HepG2 (cell line): ENCODE measurements at regions not wholly inside any gene's neighbourhood (a gene's known extent, or its start where the extent isn't known, plus 50 kb on each side); places are given as distances from the start of the nearest gene placed in this dataset.

ENCODE experiments used
- ATAC-seq: fragments of 200-7000 bp; cut with Tn5 transposase; 3 replicates; pipeline ENCODE4 v1.9.1; 2020; ENCODE audit warnings: mild to moderate bottlenecking, moderate library complexity
- BruUV-seq: library from RNA; stranded (reverse); fragments of 400-500 nt; replicated peaks from 2 replicates; lab custom pipeline; 2021; lab: Mats Ljungman, UMichigan
- CTCF ChIA-PET: fragments of 300-600 bp; formaldehyde crosslinking; extraction: SDS; loops from one replicate; lab custom pipeline; 2021; ENCODE audit warnings: low total read pairs, inconsistent platforms, low intra/inter-chr PET ratio; lab: Yijun Ruan, JAX
- POLR2A ChIA-PET: fragments of 350-600 bp; sonication (Branson Sonifier 250); formaldehyde crosslinking; loops from one replicate; lab custom pipeline; 2020; ENCODE audit warnings: antibody characterized with exemption, inconsistent platforms; lab: Yijun Ruan, JAX
- DNase-seq: peaks from one replicate; pipeline ENCODE4 v3.0.0-alpha.2; 2015; ENCODE audit warnings: low spot score
- FAIRE-seq: peaks from 3 replicates; lab custom pipeline; 2011; peaks lifted over from hg19 to GRCh38; lab: Jason Lieb, UNC
- H2AFZ ChIP-seq: one replicate; pipeline ENCODE4 v1.6.1; 2011; ENCODE audit warnings: low read length, inconsistent platforms
- H3K27ac ChIP-seq: fragments of 300-600 bp; 3 replicates; pipeline ENCODE4 v1.8.0; 2011; ENCODE audit warnings: mixed run types, mild to moderate bottlenecking, mixed read lengths, low read length, inconsistent platforms; ENCODE audit not compliant: insufficient read depth; ENCODE audit errors: extremely low read length
- H3K27me3 ChIP-seq, 2 experiments: fragments of 200-600 bp in 1 of 2; 2 replicates in 1 of 2; 3 replicates in 1 of 2; pipeline versions ENCODE4 v1.6.0 to v1.8.0; 2011; ENCODE audit warnings: low read length in 2 of 2, mild to moderate bottlenecking in 2 of 2, moderate library complexity in 2 of 2, inconsistent platforms in 1 of 2; ENCODE audit not compliant: insufficient read depth in 2 of 2, control insufficient read depth in 1 of 2
- H3K36me3 ChIP-seq, 2 experiments: fragments of 200-600 bp in 1 of 2; replicated peaks in 1 of 2; 2 replicates in 1 of 2; 3 replicates in 1 of 2; pipeline versions ENCODE4 v1.5.1 to v1.8.0; 2011; ENCODE audit warnings: low read length in 2 of 2, inconsistent platforms in 1 of 2; ENCODE audit not compliant: insufficient read depth in 2 of 2, control insufficient read depth in 1 of 2
- H3K4me1 ChIP-seq: 2 replicates; pipeline ENCODE4 v1.5.1; 2012; ENCODE audit warnings: low read length, inconsistent platforms; ENCODE audit not compliant: insufficient read depth
- H3K4me2 ChIP-seq: 2 replicates; pipeline ENCODE4 v1.6.0; 2011; ENCODE audit warnings: low read depth, low read length, inconsistent platforms
- H3K4me3 ChIP-seq, 3 experiments: fragments of 200-600 bp in 1 of 3; sonication (generic), shearing (Covaris generic) in 1 of 3; replicated peaks in 1 of 3; 2 replicates each; pipeline ENCODE4 v1.5.1; 2011 to 2016; ENCODE audit warnings: low read length in 3 of 3, inconsistent platforms in 2 of 3, low read depth in 2 of 3, mild to moderate bottlenecking in 2 of 3, control low read depth in 1 of 3, mixed read lengths in 1 of 3; ENCODE audit not compliant: insufficient read depth in 1 of 3
- H3K79me2 ChIP-seq: one replicate; pipeline ENCODE4 v1.6.1; 2011; ENCODE audit warnings: low read length, inconsistent platforms; ENCODE audit not compliant: insufficient read depth
- H3K9ac ChIP-seq: 2 replicates; pipeline ENCODE4 v1.6.0; 2011; ENCODE audit warnings: mild to moderate bottlenecking, low read depth, low read length, inconsistent platforms; ENCODE audit not compliant: insufficient read depth
- H3K9me3 ChIP-seq: 2 replicates; pipeline ENCODE4 v1.5.1; 2012; ENCODE audit warnings: mild to moderate bottlenecking, low read length
- H4K20me1 ChIP-seq: 2 replicates; pipeline ENCODE4 v1.6.0; 2011; ENCODE audit warnings: inconsistent platforms, mild to moderate bottlenecking, low read length, moderate library complexity; ENCODE audit not compliant: insufficient read depth
- CCDC6 ChIP-seq: sonication (generic); formaldehyde crosslinking; IDR thresholded peaks from 2 replicates; pipeline ENCODE4 v1.8.1; 2022; ENCODE audit warnings: mild to moderate bottlenecking, missing genetic modification reagents, moderate library complexity
- FOXP1 ChIP-seq, 2 experiments: fragments of 450-650 bp in 1 of 2; IDR thresholded peaks; 2 replicates each; pipeline ENCODE4 v1.6.1; 2017 to 2018; ENCODE audit warnings: antibody characterized with exemption in 1 of 2
- GPN1 ChIP-seq: sonication (generic); formaldehyde crosslinking; IDR thresholded peaks from 2 replicates; pipeline ENCODE4 v1.5.1; 2020; ENCODE audit warnings: missing genetic modification reagents, borderline replicate concordance
- GTF2F1 ChIP-seq: fragments of 150-350 bp; IDR thresholded peaks from 2 replicates; pipeline ENCODE4 v1.6.1; 2014; ENCODE audit warnings: low read length
- MLLT10 ChIP-seq: sonication (generic); formaldehyde crosslinking; IDR thresholded peaks from 2 replicates; pipeline ENCODE4 v1.4.0; 2020; ENCODE audit warnings: missing genetic modification reagents
- ZEB1 ChIP-seq: IDR thresholded peaks from 2 replicates; pipeline ENCODE4 v1.6.1; 2012; ENCODE audit warnings: mild to moderate bottlenecking, low read depth, inconsistent platforms; ENCODE audit not compliant: insufficient replicate concordance
- ZNF773 ChIP-seq: sonication (generic); formaldehyde crosslinking; IDR thresholded peaks from 2 replicates; pipeline ENCODE4 v1.4.0; 2020; ENCODE audit warnings: missing genetic modification reagents, borderline replicate concordance
- WGBS: methylation state at CpG from one replicate; pipeline ENCODE4 v1.1.6; 2017; ENCODE audit warnings: low lambda C conversion rate; 5-methylcytosine and 5-hydroxymethylcytosine counted together
- in situ Hi-C: cut with HindIII; loops from 2 replicates; pipeline ENCODE4 v1.10.0; 2017; ENCODE audit warnings: low pct_unique_long_range_greater_than_20kb; ENCODE audit not compliant: extremely low pct_ligation_motif_present
- intact Hi-C: fragments of 100-400 bp; cut with micrococcal nuclease; formaldehyde crosslinking; loops from one replicate; pipeline ENCODE4 v1.10.0; 2022; ENCODE audit not compliant: unreplicated experiment
- TF ChIP-seq, protein P1 (sequence below): sonication (generic); formaldehyde crosslinking; IDR thresholded peaks from 2 replicates; pipeline ENCODE4 v1.8.1; 2023; ENCODE audit warnings: missing genetic modification reagents, inconsistent platforms, borderline replicate concordance

DNA sequence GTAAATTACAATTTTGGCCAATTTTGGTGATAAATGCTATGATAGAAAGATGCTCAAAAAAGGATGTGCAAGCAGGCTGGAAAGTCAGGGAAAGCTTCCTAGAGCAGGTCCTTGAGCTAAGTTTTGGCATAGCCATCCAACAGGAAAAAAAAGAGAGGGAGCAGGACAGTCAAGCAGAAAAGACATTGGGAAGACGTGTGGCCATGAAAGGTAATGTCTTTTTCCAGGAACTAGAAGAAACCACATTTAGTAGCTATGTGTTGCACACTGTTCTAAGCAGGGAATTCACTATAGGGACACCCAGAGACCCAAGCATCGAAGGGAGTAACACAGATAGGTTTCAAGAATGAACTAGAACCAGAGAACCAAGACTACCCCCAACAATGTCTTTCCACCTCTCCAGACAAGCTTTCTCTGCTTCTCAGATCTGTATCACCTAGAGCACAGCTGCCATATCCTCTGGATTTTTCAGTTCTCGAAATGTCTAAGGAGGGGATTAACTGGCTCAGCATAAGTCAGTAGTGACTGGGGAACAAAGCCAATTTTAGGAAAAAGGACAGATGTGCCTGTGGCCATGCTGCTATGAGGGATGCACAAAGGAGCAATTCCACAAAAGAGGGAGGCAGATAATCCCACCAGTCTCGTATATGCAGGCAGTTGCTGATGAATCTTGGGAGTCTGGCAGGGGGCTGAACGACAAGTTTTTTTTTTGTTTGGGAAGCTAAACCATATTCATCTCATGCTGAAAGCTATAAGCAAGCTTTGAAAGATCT, 97.1 kb upstream of the DAB1 start (continued):
- TF ChIP-seq, protein P1, sequence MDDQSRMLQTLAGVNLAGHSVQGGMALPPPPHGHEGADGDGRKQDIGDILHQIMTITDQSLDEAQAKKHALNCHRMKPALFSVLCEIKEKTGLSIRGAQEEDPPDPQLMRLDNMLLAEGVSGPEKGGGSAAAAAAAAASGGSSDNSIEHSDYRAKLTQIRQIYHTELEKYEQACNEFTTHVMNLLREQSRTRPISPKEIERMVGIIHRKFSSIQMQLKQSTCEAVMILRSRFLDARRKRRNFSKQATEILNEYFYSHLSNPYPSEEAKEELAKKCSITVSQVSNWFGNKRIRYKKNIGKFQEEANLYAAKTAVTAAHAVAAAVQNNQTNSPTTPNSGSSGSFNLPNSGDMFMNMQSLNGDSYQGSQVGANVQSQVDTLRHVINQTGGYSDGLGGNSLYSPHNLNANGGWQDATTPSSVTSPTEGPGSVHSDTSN (CRISPR knock-in tag) = no peak
- TF ChIP-seq ZNF773 (CRISPR knock-in tag) = no peak

DNA sequence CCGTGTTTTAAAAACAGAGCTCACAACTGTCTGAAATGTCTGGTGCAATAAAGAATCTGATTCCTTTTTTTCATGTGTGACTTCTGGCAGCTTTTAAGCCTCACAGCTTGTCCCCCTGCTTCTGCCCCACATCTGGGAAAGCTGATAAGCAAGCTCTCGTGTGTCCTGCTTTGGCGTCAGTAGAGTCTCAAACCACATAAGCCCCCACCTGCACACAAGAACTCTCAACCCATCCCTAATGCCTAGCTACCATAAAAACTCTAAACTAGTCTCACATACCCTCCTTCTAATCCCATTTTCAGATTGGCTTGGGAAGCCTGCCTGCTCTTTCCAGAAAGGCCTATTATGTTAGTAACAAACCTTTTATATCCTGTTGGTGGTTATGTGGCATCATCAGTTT, 94.6 kb upstream of the DAB1 start:
- no peaks in the 10 kb centered on the region for H3K9me3 ChIP-seq
- ChIA-PET POLR2A (no interaction called here), CTCF (no interaction called here)
- H4K20me1 ChIP-seq = no peaks in the 10 kb centered on the region
- H3K27me3 ChIP-seq = no peaks in the 10 kb centered on the region
- WGBS = 46% methylated on average over 3 of the region's 3 CpGs
- H3K4me1 ChIP-seq = no peaks in the 10 kb centered on the region
- BruUV-seq = no TSS peak
- intact Hi-C loops (loop anchor here (1.0 kb wide), 1 partner anchor 33 kb away; no protein-coding TSS in a partner anchor), in situ Hi-C loops (no loop called here)
- H3K27ac ChIP-seq = no peak overlapping the region
- H2AFZ ChIP-seq = no peak overlapping the region
- FAIRE-seq (no peak), ATAC-seq (no peak), DNase-seq (no peak)
- H3K4me3 ChIP-seq = no peak overlapping the region
- no peak overlapping the region for H3K4me2 ChIP-seq
- TF ChIP-seq ZEB1 (no peak), MLLT10 (CRISPR knock-in tag) (no peak), GPN1 (CRISPR knock-in tag) (no peak), CCDC6 (CRISPR knock-in tag) (no peak), GTF2F1 (no peak), FOXP1 (IDR thresholded peaks at IDR 0.05) (no peak), FOXP1 (CRISPR knock-in tag; IDR thresholded peaks at IDR 0.05) (no peak)
- H3K9ac ChIP-seq = no peak overlapping the region
- H3K79me2 ChIP-seq = no peaks in the 10 kb centered on the region
- H3K36me3 ChIP-seq = no peaks in the 10 kb centered on the region
